Hepatic stellate cell (primary cell): ENCODE measurements at regions not wholly inside any gene's neighbourhood (a gene's known extent, or its start where the extent isn't known, plus 50 kb on each side); places are given as distances from the start of the nearest gene placed in this dataset.

Experiments used
- DNase-seq: peaks from one replicate; pipeline ENCODE4 v3.0.0; 2011; ENCODE audit warnings: low spot score

- DNase-seq: no peak
Measured at GRCh38 chr2:19490846-19491435, 132.5 kb upstream of the OSR1 start.

GRCh38 chr2:19488009-19488691, 129.7 kb upstream of the OSR1 start:
- DNase-seq: no peak

DNA sequence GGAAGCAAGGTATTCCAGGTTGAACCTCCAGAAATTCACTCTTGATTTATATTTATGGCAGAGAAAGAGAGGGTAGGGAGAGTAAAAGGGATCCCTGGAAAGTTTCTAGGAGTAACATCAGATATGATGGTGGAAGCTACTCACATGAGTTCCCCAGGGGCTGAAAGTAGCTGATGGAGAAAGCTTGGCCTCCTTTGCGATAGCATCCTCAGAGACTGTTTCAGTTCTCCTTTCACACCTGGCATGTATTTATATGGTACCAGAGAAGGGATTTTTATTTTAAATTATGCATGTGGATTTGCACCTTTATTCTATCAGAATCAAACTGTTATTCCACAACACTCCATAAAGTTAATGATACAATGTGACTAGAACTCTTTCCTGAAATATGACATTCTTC, 126.3 kb upstream of the OSR1 start:
- no peak for DNase-seq

GRCh38 chr2:19480673-19481072, 122.2 kb upstream of the OSR1 start:
- DNase-seq: no peak

DNA sequence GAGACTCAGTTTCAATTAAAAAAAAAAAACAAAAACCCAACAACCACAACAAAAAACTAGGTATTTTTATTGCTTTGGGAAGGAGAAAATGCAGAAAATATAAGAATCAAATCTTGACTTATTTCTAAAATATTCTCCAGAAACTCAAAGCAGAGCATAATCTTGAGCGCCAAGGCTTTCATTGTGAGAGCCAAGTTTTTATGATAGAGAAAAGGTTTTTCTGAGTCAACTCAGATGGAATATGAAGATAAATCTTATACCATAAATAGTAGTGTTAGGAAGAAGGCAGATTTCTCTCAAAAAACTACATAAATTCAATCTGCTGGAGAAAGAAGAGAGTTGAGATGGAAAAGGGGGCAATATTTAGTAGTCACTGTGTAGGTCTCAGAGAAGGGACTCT, 121.2 kb upstream of the OSR1 start:
- DNase-seq: no peak

DNA sequence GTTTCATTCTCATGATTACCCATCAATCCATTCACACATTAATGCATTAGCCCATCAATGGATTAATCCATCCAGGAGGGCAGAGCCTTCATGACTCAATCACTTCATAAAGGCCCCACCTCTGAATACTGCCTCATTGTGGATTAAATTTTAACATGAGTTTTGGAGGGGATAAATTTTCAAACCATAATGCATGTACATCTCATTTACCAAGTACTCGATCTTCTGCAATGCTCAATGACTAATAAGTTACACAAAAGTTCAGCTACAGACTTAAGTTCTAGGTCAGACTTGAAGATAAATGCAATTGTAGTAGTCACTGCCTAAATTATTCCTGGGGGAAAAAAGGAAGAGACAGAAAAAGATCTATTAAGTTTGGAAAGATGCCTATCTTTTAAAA, 120.0 kb upstream of the OSR1 start:
- no peak for DNase-seq

GRCh38 chr2:19476327-19476726, 117.9 kb upstream of the OSR1 start:
- DNase-seq: no peak

DNA sequence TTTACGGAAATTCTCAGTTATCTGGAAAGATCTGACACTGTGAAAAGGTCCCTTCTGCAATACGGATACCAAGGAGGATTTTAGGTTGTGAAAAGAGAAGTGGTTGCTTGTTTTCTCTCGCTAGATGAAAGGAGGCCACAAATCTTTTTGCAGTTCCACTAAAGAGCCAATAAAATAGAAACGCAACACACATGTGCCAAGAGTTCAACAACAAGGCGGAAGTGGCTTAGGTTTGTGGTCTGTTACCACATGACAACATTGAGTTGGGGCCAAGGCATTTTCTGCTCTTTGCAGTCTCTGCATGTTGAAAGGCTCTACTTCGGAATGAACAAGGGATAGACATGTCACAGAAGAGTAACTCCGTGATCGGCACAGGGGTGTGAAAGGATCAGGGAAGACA, 115.7 kb upstream of the OSR1 start:
- DNase-seq: no peak

GRCh38 chr2:19473350-19473749, 114.9 kb upstream of the OSR1 start:
- DNase-seq: no peak

- no peak for DNase-seq
Measured at GRCh38 chr2:19472391-19472978, 114.1 kb upstream of the OSR1 start.

DNA sequence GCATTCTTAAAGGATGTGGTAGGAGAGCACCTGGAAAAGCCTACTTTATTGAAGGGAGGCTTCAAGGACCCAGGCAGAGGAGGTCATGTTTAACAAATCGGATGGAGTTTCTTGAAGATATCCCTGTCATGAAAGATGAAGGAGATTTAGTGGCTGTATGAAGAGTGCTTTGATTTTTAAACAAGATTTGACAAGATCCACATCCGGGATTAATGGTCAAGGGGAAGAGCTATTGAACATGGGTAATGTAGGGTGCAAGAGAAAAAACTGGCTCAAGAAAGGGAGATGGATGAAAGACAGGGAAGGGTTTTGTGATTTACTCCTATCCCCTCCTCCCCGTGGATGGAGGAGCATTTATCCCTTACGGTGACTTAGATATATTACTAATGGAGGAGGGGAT, 113.1 kb upstream of the OSR1 start:
- DNase-seq: no peak

DNA sequence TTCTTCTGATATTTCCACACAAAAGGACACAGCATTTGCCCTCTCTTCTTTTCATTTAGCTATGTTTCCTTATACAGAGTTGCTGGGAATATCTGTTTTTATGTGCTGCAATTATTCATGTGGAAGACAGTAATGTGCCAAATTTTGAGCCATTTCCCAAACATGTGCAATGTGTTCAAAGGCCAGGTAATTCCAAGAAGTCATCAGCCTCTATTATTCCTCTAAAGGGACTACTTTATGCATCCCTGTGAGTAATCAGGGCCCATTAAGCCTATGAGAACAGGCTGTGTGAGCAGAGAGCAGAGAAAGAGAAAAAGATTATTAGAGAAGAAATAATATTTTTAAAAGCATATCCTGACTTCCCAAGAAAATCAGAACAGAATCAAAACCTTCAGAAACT, 107.6 kb upstream of the OSR1 start:
- no peak for DNase-seq

GRCh38 chr2:19462256-19462645, 103.8 kb upstream of the OSR1 start:
- DNase-seq: no peak

DNA sequence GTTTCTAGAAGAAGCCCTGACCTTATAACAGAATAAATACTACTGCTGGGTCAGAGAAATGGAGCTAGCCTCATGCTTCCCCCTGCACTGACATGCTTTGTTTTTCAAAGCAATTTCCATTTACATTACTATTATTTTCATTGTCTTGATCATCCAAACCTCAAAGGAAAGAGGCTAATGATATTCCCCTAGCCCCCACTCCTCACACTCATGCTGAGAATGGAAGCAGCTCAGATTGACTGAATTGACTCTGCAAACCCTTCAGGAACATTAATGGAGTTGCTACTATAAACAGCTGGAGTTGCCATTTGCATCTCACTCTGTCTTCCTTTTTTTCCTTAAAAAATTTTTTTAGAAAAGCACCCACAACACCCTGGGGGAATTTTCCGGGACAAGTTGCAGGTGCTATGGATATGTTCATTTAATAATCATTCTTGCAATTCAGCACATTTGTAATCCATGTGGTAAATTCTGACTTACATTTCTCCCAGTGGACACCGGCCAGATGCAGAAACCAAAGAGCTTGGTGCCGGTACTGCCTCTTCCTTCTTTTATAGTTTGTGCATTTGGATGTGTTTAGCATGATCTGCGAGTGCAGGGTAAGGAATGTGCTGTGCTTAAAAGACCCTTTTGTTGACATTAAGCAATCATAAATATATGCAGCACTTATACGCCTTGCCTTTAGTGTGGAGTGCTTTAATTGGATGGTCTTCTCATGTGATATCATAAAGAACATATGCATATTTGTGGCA, 103.3 kb upstream of the OSR1 start:
- no peak for DNase-seq

GRCh38 chr2:19460761-19461160, 102.3 kb upstream of the OSR1 start:
- no peak for DNase-seq

DNA sequence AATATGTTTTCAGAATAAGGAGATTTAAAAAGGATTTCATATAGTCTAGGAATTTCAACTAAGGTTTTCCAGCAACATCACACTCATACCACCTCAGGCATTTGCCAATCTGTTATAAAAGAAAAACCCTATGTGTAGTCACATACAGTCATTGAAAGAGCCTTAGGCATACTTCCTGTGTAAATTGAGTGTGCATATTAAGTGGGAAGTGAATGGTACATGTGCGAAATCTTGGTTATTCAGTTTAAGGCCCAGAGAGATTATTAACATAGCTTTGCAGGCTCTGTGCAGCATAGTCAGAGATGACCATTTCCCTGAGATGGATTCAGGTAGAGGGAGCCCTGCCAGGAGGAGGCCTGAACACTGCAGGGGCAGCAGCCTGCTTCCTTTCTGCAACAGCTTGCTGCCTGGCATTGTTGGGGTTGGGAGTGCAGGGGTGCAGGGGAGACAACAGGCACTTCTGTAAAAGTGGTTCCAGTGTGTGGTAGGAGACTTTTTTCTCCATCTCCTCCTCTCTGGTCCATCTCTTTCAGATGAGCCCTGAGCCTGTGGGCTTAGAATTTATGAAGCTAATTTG, 100.1 kb upstream of the OSR1 start:
- DNase-seq: no peak

- no peak for DNase-seq
Measured at GRCh38 chr2:19457809-19458208, 99.4 kb upstream of the OSR1 start.

- no peak for DNase-seq
Measured at GRCh38 chr2:19456705-19457309, 98.4 kb upstream of the OSR1 start.

DNA sequence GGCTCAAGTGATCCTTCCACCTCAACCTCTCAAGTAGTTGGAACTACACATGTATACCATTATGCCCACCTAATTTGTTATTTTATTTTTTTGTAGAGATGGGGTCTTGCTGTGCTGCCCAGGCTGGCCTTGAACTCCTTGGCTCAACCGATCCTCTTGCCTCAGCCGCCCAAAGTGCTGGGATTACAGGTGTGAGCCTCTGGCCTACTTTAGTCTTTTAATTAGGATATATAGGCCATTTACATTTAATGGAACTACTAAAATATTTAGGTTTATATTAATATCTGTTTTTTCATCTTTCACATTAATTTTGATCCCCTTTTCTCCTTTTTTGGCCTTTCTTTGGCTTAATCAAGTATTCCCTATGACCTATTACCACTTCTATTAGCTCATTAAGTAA, 95.7 kb upstream of the OSR1 start:
- DNase-seq: no peak

DNA sequence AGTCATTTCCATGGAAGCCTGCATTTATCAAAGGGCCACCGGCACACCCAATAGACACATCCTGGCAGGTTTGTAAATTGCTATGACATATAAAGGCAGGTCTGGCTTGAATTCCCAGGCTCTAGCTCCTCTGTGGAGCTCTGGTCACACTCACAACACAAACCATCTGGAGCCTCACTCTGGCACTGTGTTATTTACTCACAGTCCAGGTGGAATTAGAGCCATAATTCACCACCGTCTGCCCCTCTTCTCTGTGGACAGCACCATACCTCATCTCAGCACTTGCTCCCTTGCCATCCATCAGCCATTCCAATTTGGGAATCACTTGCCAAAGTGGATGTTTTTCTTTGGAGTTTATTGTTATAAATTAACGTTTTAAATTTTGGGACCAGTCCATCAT, 84.3 kb upstream of the OSR1 start:
- no peak for DNase-seq

GRCh38 chr2:19439081-19439480, 80.7 kb upstream of the OSR1 start:
- DNase-seq: no peak

DNA sequence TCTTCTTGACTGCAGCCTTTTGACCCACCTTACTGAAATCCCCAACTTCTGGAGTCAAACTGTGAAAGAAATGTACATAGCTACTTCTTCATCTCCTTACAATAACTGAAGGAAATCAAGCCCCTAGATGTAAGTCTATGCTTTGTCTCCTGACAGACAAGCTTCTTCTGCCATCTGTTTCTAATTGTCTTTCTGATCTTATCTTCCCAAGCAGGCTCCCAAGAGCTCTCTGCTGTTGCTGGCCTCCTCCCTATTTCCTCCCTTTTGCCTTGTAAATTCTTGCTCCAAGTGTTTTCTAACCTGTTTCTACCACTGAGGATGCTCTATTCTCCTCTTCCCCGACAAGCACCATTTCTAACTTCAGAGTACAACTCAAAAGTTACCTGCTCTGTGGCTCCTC, 77.4 kb upstream of the OSR1 start:
- no peak for DNase-seq
